HEK293 (cell line): ENCODE measurements at regions not wholly inside any gene's neighbourhood (a gene's known extent, or its start where the extent isn't known, plus 50 kb on each side); places are given as distances from the start of the nearest gene placed in this dataset.

Experiments
- CTCF ChIA-PET: fragments of 350-600 bp; formaldehyde crosslinking; extraction: SDS; loops from one replicate; lab custom pipeline; 2021; ENCODE audit warnings: antibody characterized with exemption; lab: Yijun Ruan, JAX
- POLR2A ChIA-PET: fragments of 300-600 bp; formaldehyde crosslinking; extraction: SDS; loops from one replicate; lab custom pipeline; 2020; ENCODE audit warnings: antibody characterized with exemption, inconsistent platforms; lab: Yijun Ruan, JAX
- H3K27ac ChIP-seq: fragments of 200-500 bp; sonication (Bioruptor generic); 2 replicates; pipeline ENCODE4 v1.5.1; 2014; ENCODE audit warnings: low read depth, low read length, control low read depth, inconsistent platforms; ENCODE audit errors: extremely low read depth
- H3K36me3 ChIP-seq, 2 experiments: fragments of 200-500 bp in 1 of 2; sonication (Bioruptor generic) in 1 of 2; 1 replicate in 1 of 2; 2 replicates in 1 of 2; pipeline ENCODE4 v1.5.1; 2014 to 2017; ENCODE audit warnings: inconsistent platforms in 2 of 2, low read length in 2 of 2; ENCODE audit not compliant: control insufficient read depth in 2 of 2, insufficient read depth in 1 of 2
- H3K4me1 ChIP-seq: fragments of 200-500 bp; sonication (Bioruptor generic); 2 replicates; pipeline ENCODE4 v1.5.1; 2014; ENCODE audit warnings: mild to moderate bottlenecking, low read length, inconsistent platforms; ENCODE audit not compliant: control insufficient read depth, insufficient read depth
- H3K4me3 ChIP-seq: 2 replicates; pipeline ENCODE4 v1.5.1; 2011; ENCODE audit warnings: low read depth, mild to moderate bottlenecking, control low read depth, low read length, moderate library complexity
- H3K9me3 ChIP-seq: fragments of 200-500 bp; sonication (Bioruptor generic); 2 replicates; pipeline ENCODE4 v1.5.1; 2014; ENCODE audit warnings: low read depth, low read length, inconsistent platforms; ENCODE audit not compliant: control insufficient read depth, insufficient read depth
- BCL11A ChIP-seq: fragments of 450-650 bp; formaldehyde crosslinking; IDR thresholded peaks from 2 replicates; pipeline ENCODE4 v1.5.1; 2016; ENCODE audit warnings: low read depth, missing biosample characterization, missing genetic modification characterization
- EGR2 ChIP-seq: fragments of 450-650 bp; formaldehyde crosslinking; IDR thresholded peaks from 2 replicates; pipeline ENCODE4 v1.5.1; 2016; ENCODE audit warnings: low read depth, missing biosample characterization, missing genetic modification characterization
- GFI1B ChIP-seq: fragments of 450-650 bp; formaldehyde crosslinking; IDR thresholded peaks from 2 replicates; pipeline ENCODE4 v1.5.1; 2016; ENCODE audit warnings: missing biosample characterization, missing genetic modification characterization
- GLIS2 ChIP-seq: fragments of 450-650 bp; formaldehyde crosslinking; IDR thresholded peaks from 2 replicates; pipeline ENCODE4 v1.5.1; 2016; ENCODE audit warnings: missing biosample characterization, missing genetic modification characterization
- MYNN ChIP-seq: fragments of 450-650 bp; formaldehyde crosslinking; IDR thresholded peaks from 2 replicates; pipeline ENCODE4 v1.5.1; 2016; ENCODE audit warnings: missing biosample characterization, missing genetic modification characterization, borderline replicate concordance
- SP2 ChIP-seq: fragments of 450-650 bp; formaldehyde crosslinking; IDR thresholded peaks from 2 replicates; pipeline ENCODE4 v1.5.1; 2016; ENCODE audit warnings: missing biosample characterization, missing genetic modification characterization
- ZNF16 ChIP-seq: fragments of 450-650 bp; formaldehyde crosslinking; IDR thresholded peaks from 2 replicates; pipeline ENCODE4 v1.5.1; 2016; ENCODE audit warnings: low read depth, missing biosample characterization, missing genetic modification characterization
- ZNF175 ChIP-seq: fragments of 450-650 bp; formaldehyde crosslinking; IDR thresholded peaks from 2 replicates; pipeline ENCODE4 v1.5.1; 2016; ENCODE audit warnings: missing biosample characterization, missing genetic modification characterization
- ZNF23 ChIP-seq: fragments of 450-650 bp; formaldehyde crosslinking; IDR thresholded peaks from 2 replicates; pipeline ENCODE4 v1.5.1; 2016; ENCODE audit warnings: missing biosample characterization, missing genetic modification characterization, borderline replicate concordance
- ZNF404 ChIP-seq: fragments of 450-650 bp; formaldehyde crosslinking; IDR thresholded peaks from 2 replicates; pipeline ENCODE4 v1.5.1; 2017; ENCODE audit warnings: missing biosample characterization, missing genetic modification characterization
- ZNF423 ChIP-seq: fragments of 450-650 bp; formaldehyde crosslinking; IDR thresholded peaks from 2 replicates; pipeline ENCODE4 v1.5.1; 2016; ENCODE audit warnings: missing biosample characterization, missing genetic modification characterization
- ZNF548 ChIP-seq: fragments of 450-650 bp; formaldehyde crosslinking; IDR thresholded peaks from 2 replicates; pipeline ENCODE4 v1.5.1; 2016; ENCODE audit warnings: missing biosample characterization, missing genetic modification characterization
- ZNF571 ChIP-seq: fragments of 450-650 bp; formaldehyde crosslinking; IDR thresholded peaks from 2 replicates; pipeline ENCODE4 v1.5.0; 2017; ENCODE audit warnings: missing biosample characterization, missing genetic modification characterization
- ZNF596 ChIP-seq: fragments of 450-650 bp; IDR thresholded peaks from 2 replicates; pipeline ENCODE4 v1.5.0; 2018; ENCODE audit warnings: missing biosample characterization, mild to moderate bottlenecking, missing genetic modification characterization, moderate library complexity
- ZNF600 ChIP-seq: fragments of 450-650 bp; formaldehyde crosslinking; IDR thresholded peaks from 2 replicates; pipeline ENCODE4 v1.5.1; 2016; ENCODE audit warnings: missing biosample characterization, missing genetic modification characterization
- ZNF624 ChIP-seq: fragments of 450-650 bp; formaldehyde crosslinking; IDR thresholded peaks from 2 replicates; pipeline ENCODE4 v1.5.1; 2017; ENCODE audit warnings: missing biosample characterization, missing genetic modification characterization
- ZNF664 ChIP-seq: fragments of 450-650 bp; formaldehyde crosslinking; IDR thresholded peaks from 2 replicates; pipeline ENCODE4 v1.5.1; 2016; ENCODE audit warnings: missing biosample characterization, missing genetic modification characterization
- ZNF76 ChIP-seq: fragments of 450-650 bp; formaldehyde crosslinking; IDR thresholded peaks from 2 replicates; pipeline ENCODE4; 2016; ENCODE audit warnings: low read depth, missing biosample characterization, missing genetic modification characterization, borderline replicate concordance
- ZNF777 ChIP-seq: fragments of 450-650 bp; formaldehyde crosslinking; IDR thresholded peaks from 2 replicates; pipeline ENCODE4 v1.5.1; 2017; ENCODE audit warnings: missing biosample characterization, missing genetic modification characterization, borderline replicate concordance
- ZNF791 ChIP-seq: fragments of 450-650 bp; formaldehyde crosslinking; IDR thresholded peaks from 2 replicates; pipeline ENCODE4 v1.5.1; 2016; ENCODE audit warnings: missing biosample characterization, missing genetic modification characterization
- TF ChIP-seq, protein P1 (sequence below): fragments of 450-650 bp; IDR thresholded peaks from 2 replicates; pipeline ENCODE4 v1.5.1; 2018; ENCODE audit warnings: missing biosample characterization, mild to moderate bottlenecking, missing genetic modification characterization
- TF ChIP-seq, protein P2 (sequence below): fragments of 450-650 bp; formaldehyde crosslinking; IDR thresholded peaks from 2 replicates; pipeline ENCODE4 v1.5.1; 2016; ENCODE audit warnings: missing biosample characterization, missing genetic modification characterization
- TF ChIP-seq, protein P3 (sequence below): fragments of 450-650 bp; formaldehyde crosslinking; IDR thresholded peaks from 2 replicates; pipeline ENCODE4; 2016; ENCODE audit warnings: missing biosample characterization, missing genetic modification characterization
- TF ChIP-seq, protein P4 (sequence below): fragments of 450-650 bp; formaldehyde crosslinking; IDR thresholded peaks from 2 replicates; pipeline ENCODE4 v1.5.1; 2016; ENCODE audit warnings: missing biosample characterization, missing genetic modification characterization, low read depth
- TF ChIP-seq, protein P5 (sequence below): fragments of 450-650 bp; formaldehyde crosslinking; IDR thresholded peaks from 2 replicates; pipeline ENCODE4 v1.5.1; 2017; ENCODE audit warnings: missing biosample characterization, missing genetic modification characterization

DNA sequence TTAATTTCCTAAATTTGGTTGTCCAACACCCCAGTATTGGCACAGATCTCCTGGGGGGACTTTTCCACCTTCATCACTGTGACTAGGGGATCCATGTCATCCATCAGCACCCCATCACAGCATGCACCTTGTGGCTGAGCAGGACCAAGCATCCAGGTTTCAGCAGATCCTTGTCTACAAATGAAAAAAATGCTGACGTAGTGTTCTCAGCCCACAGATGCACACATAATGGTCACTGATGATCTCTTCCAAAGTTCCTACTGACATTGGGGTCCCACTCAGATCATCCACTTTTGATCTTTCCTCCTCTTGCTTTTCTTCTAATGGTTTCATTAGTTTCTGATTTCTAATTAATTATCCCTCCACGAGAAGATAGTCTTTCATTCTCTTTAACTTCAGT, 373.1 kb downstream of the TBX15 start (continued):
- TF ChIP-seq, protein P1, sequence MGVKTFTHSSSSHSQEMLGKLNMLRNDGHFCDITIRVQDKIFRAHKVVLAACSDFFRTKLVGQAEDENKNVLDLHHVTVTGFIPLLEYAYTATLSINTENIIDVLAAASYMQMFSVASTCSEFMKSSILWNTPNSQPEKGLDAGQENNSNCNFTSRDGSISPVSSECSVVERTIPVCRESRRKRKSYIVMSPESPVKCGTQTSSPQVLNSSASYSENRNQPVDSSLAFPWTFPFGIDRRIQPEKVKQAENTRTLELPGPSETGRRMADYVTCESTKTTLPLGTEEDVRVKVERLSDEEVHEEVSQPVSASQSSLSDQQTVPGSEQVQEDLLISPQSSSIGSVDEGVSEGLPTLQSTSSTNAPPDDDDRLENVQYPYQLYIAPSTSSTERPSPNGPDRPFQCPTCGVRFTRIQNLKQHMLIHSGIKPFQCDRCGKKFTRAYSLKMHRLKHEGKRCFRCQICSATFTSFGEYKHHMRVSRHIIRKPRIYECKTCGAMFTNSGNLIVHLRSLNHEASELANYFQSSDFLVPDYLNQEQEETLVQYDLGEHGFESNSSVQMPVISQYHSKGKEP (tag by site-specific recombination) = no peak
- TF ChIP-seq GLIS2 (tag by site-specific recombination) = no peak
- TF ChIP-seq ZNF600 = no peak
- no peak for TF ChIP-seq EGR2 (tag by site-specific recombination)
- no peak for TF ChIP-seq MYNN
- no peak for TF ChIP-seq ZNF76 (tag by site-specific recombination)
- TF ChIP-seq ZNF423 (tag by site-specific recombination) = no peak

DNA sequence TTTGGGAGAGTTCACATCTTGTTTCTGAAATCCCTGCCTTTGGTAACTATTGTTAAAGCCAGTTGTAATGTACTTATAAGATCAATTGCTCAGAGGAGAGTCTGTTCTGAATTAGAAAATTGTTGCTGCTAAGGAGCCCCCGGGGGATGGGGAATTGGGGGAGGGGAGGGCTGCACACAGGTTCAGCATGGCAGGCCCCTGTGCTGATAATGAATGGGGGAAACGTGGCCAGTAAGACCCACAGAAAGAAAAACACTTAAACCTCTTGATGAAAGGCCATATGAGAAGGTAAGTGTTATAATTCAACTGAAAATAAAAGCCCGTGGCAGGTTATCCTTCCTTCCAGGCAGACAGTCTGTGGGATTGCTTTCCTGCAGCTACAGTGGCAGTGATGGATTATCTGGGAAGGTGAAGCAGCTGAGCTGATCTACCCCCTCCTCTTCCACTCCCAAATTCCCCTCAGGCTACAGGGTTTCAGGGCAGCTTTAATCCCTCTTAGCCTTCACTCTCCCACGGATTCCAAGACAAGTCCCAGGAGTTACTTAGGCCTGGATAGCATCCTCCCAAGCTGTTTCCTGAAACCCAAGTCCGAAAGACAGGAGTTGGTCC, 398.8 kb downstream of the TBX15 start:
- no peaks in the 10 kb centered on the region for H3K4me1 ChIP-seq
- H3K36me3 ChIP-seq = no peaks in the 10 kb centered on the region
- ChIA-PET POLR2A (no interaction called here), CTCF (no interaction called here)
- TF ChIP-seq BCL11A (tag by site-specific recombination) (no peak), GFI1B (tag by site-specific recombination) (no peak), ZNF571 (tag by site-specific recombination) (no peak), ZNF624 (tag by site-specific recombination) (no peak), ZNF664 (tag by site-specific recombination) (no peak), ZNF596 (no peak), ZNF548 (tag by site-specific recombination) (no peak), ZNF23 (tag by site-specific recombination) (no peak), ZNF791 (tag by site-specific recombination) (no peak), ZNF404 (tag by site-specific recombination) (no peak), ZNF16 (tag by site-specific recombination) (no peak), ZNF175 (tag by site-specific recombination) (no peak), ZNF777 (tag by site-specific recombination) (no peak)
- TF ChIP-seq, protein P2, sequence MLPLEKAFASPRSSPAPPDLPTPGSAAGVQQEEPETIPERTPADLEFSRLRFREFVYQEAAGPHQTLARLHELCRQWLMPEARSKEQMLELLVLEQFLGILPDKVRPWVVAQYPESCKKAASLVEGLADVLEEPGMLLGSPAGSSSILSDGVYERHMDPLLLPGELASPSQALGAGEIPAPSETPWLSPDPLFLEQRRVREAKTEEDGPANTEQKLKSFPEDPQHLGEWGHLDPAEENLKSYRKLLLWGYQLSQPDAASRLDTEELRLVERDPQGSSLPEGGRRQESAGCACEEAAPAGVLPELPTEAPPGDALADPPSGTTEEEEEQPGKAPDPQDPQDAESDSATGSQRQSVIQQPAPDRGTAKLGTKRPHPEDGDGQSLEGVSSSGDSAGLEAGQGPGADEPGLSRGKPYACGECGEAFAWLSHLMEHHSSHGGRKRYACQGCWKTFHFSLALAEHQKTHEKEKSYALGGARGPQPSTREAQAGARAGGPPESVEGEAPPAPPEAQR (tag by site-specific recombination) = no peak
- H3K9me3 ChIP-seq = no peaks in the 10 kb centered on the region
- H3K4me3 ChIP-seq = no peak overlapping the region
- no peak overlapping the region for H3K27ac ChIP-seq

GRCh38 chr1:118588566-118588965, 399.6 kb downstream of the TBX15 start:
- no peak overlapping the region for H3K27ac ChIP-seq
- no peaks in the 10 kb centered on the region for H3K36me3 ChIP-seq
- no peaks in the 10 kb centered on the region for H3K9me3 ChIP-seq
- TF ChIP-seq, protein P3, sequence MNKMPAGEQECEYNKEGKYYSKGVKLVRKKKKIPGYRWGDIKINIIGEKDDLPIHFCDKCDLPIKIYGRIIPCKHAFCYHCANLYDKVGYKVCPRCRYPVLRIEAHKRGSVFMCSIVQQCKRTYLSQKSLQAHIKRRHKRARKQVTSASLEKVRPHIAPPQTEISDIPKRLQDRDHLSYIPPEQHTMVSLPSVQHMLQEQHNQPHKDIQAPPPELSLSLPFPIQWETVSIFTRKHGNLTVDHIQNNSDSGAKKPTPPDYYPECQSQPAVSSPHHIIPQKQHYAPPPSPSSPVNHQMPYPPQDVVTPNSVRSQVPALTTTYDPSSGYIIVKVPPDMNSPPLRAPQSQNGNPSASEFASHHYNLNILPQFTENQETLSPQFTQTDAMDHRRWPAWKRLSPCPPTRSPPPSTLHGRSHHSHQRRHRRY (tag by site-specific recombination) = no peak
- TF ChIP-seq, protein P4, sequence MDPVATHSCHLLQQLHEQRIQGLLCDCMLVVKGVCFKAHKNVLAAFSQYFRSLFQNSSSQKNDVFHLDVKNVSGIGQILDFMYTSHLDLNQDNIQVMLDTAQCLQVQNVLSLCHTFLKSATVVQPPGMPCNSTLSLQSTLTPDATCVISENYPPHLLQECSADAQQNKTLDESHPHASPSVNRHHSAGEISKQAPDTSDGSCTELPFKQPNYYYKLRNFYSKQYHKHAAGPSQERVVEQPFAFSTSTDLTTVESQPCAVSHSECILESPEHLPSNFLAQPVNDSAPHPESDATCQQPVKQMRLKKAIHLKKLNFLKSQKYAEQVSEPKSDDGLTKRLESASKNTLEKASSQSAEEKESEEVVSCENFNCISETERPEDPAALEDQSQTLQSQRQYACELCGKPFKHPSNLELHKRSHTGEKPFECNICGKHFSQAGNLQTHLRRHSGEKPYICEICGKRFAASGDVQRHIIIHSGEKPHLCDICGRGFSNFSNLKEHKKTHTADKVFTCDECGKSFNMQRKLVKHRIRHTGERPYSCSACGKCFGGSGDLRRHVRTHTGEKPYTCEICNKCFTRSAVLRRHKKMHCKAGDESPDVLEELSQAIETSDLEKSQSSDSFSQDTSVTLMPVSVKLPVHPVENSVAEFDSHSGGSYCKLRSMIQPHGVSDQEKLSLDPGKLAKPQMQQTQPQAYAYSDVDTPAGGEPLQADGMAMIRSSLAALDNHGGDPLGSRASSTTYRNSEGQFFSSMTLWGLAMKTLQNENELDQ (tag by site-specific recombination) = no peak
- TF ChIP-seq SP2 (tag by site-specific recombination) = no peak
- no peak for TF ChIP-seq ZNF175 (tag by site-specific recombination)
- TF ChIP-seq, protein P5, sequence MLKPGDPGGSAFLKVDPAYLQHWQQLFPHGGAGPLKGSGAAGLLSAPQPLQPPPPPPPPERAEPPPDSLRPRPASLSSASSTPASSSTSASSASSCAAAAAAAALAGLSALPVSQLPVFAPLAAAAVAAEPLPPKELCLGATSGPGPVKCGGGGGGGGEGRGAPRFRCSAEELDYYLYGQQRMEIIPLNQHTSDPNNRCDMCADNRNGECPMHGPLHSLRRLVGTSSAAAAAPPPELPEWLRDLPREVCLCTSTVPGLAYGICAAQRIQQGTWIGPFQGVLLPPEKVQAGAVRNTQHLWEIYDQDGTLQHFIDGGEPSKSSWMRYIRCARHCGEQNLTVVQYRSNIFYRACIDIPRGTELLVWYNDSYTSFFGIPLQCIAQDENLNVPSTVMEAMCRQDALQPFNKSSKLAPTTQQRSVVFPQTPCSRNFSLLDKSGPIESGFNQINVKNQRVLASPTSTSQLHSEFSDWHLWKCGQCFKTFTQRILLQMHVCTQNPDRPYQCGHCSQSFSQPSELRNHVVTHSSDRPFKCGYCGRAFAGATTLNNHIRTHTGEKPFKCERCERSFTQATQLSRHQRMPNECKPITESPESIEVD = no peak
- no peaks in the 10 kb centered on the region for H3K4me1 ChIP-seq
- H3K4me3 ChIP-seq = no peak overlapping the region
- POLR2A ChIA-PET = no interaction called here
- CTCF ChIA-PET = no interaction called here
